Hepatocyte (in vitro differentiated cells): ENCODE measurements at regions not wholly inside any gene's neighbourhood (a gene's known extent, or its start where the extent isn't known, plus 50 kb on each side); places are given as distances from the start of the nearest gene placed in this dataset.

Experiments used
- DNase-seq: peaks from one replicate; pipeline ENCODE4 v3.0.0-alpha.2; 2016; ENCODE audit warnings: low spot score
- H2AFZ ChIP-seq: fragments of 200-600 bp; sonication (generic); 2 replicates; pipeline ENCODE4 v1.6.0; 2016; ENCODE audit warnings: antibody characterized with exemption, mild to moderate bottlenecking
- H3K27ac ChIP-seq: fragments of 200-600 bp; sonication (generic); 2 replicates; pipeline ENCODE4 v1.5.1; 2016; ENCODE audit warnings: mild to moderate bottlenecking
- H3K27me3 ChIP-seq: fragments of 200-600 bp; sonication (generic); 2 replicates; pipeline ENCODE4 v1.6.1; 2016
- H3K36me3 ChIP-seq: fragments of 200-600 bp; sonication (generic); replicated peaks from 2 replicates; pipeline ENCODE4 v1.5.1; 2016; ENCODE audit warnings: low read depth; ENCODE audit not compliant: insufficient read depth
- H3K4me1 ChIP-seq: fragments of 200-600 bp; sonication (generic); 2 replicates; pipeline ENCODE4 v1.5.1; 2016; ENCODE audit warnings: mild to moderate bottlenecking, moderate library complexity; ENCODE audit not compliant: insufficient read depth
- H3K4me2 ChIP-seq: fragments of 200-600 bp; sonication (generic); 2 replicates; pipeline ENCODE4 v1.6.0; 2016
- H3K4me3 ChIP-seq: fragments of 200-600 bp; sonication (generic); 2 replicates; pipeline ENCODE4 v1.5.1; 2016; ENCODE audit warnings: mild to moderate bottlenecking
- H3K79me2 ChIP-seq: fragments of 200-600 bp; sonication (generic); 2 replicates; pipeline ENCODE4 v1.6.0; 2017; ENCODE audit warnings: mild to moderate bottlenecking
- H3K9me2 ChIP-seq: fragments of 200-600 bp; sonication (generic); replicated peaks from 2 replicates; pipeline ENCODE4 v1.6.0; 2017; ENCODE audit warnings: mild to moderate bottlenecking; ENCODE audit not compliant: insufficient read depth
- H3K9me3 ChIP-seq: fragments of 200-600 bp; sonication (generic); 2 replicates; pipeline ENCODE4 v1.5.1; 2016; ENCODE audit warnings: low read depth, mild to moderate bottlenecking
- H4K20me1 ChIP-seq: fragments of 200-600 bp; sonication (generic); 2 replicates; pipeline ENCODE4 v1.6.0; 2016; ENCODE audit warnings: mild to moderate bottlenecking; ENCODE audit not compliant: insufficient read depth, poor library complexity, severe bottlenecking
- CTCF ChIP-seq: fragments of 200-600 bp; sonication (generic); IDR thresholded peaks from 2 replicates; pipeline ENCODE4 v1.5.1; 2016; ENCODE audit warnings: antibody characterized with exemption, mild to moderate bottlenecking; ENCODE audit not compliant: poor library complexity
- EZH2 ChIP-seq: fragments of 200-600 bp; sonication (generic); IDR thresholded peaks from 2 replicates; pipeline ENCODE4 v1.6.1; 2016; ENCODE audit warnings: antibody characterized with exemption, mild to moderate bottlenecking, borderline replicate concordance
- EZH2phosphoT487 ChIP-seq: fragments of 200-600 bp; sonication (generic); IDR thresholded peaks from one replicate; pipeline ENCODE4 v1.6.1; 2018; ENCODE audit warnings: antibody characterized with exemption, mild to moderate bottlenecking, low read depth, moderate library complexity; ENCODE audit not compliant: unreplicated experiment, severe bottlenecking
- WGBS: methylation state at CpG from one replicate; pipeline ENCODE4 v1.1.6; 2016; ENCODE audit warnings: low lambda C conversion rate; ENCODE audit errors: missing lambda C conversion rate; 5-methylcytosine and 5-hydroxymethylcytosine counted together

- no peak for TF ChIP-seq CTCF
- TF ChIP-seq EZH2, result no peak
- no peak for TF ChIP-seq EZH2phosphoT487
- no peaks in the 10 kb centered on the region for H3K79me2 ChIP-seq
- no peaks in the 10 kb centered on the region for H4K20me1 ChIP-seq
- H3K9me3 ChIP-seq, result no peaks in the 10 kb centered on the region
- WGBS, result 51% methylated on average over 5 of the region's 5 CpGs
- no peaks in the 10 kb centered on the region for H3K9me2 ChIP-seq
- no peak overlapping the region for H2AFZ ChIP-seq
- DNase-seq, result no peak
- no peak overlapping the region for H3K4me3 ChIP-seq
- H3K27ac ChIP-seq, result peak overlapping the region; percentile 35
- peak overlapping the region; percentile 52 for H3K4me2 ChIP-seq
- peaks cover 49% of the 10 kb centered on the region for H3K4me1 ChIP-seq
- no peaks in the 10 kb centered on the region for H3K27me3 ChIP-seq
- H3K36me3 ChIP-seq, result no peaks in the 10 kb centered on the region
Measured at GRCh38 chr2:15734674-15735483, 143.2 kb downstream of the DDX1 start.

GRCh38 chr2:15735484-15736326 is 144.0 kb downstream of the DDX1 start:
- H2AFZ ChIP-seq, result no peak overlapping the region
- H3K27ac ChIP-seq, result no peak overlapping the region
- no peaks in the 10 kb centered on the region for H3K27me3 ChIP-seq
- no peaks in the 10 kb centered on the region for H3K9me2 ChIP-seq
- peaks cover 43% of the 10 kb centered on the region for H3K4me1 ChIP-seq
- H3K9me3 ChIP-seq, result no peaks in the 10 kb centered on the region
- no peaks in the 10 kb centered on the region for H3K79me2 ChIP-seq
- H4K20me1 ChIP-seq, result no peaks in the 10 kb centered on the region
- 88% methylated on average over 6 of the region's 6 CpGs for WGBS
- no peak for DNase-seq
- TF ChIP-seq EZH2phosphoT487 (no peak), CTCF (no peak), EZH2 (no peak)
- H3K36me3 ChIP-seq, result no peaks in the 10 kb centered on the region
- H3K4me2 ChIP-seq, result no peak overlapping the region
- H3K4me3 ChIP-seq, result no peak overlapping the region

GRCh38 chr2:15736396-15737180 is 144.9 kb downstream of the DDX1 start:
- DNase-seq, result no peak
- H2AFZ ChIP-seq, result no peak overlapping the region
- peaks cover 38% of the 10 kb centered on the region for H3K4me1 ChIP-seq
- no peaks in the 10 kb centered on the region for H3K36me3 ChIP-seq
- H3K27me3 ChIP-seq, result no peaks in the 10 kb centered on the region
- no peak overlapping the region for H3K4me2 ChIP-seq
- H3K9me3 ChIP-seq, result no peaks in the 10 kb centered on the region
- no peaks in the 10 kb centered on the region for H4K20me1 ChIP-seq
- no peaks in the 10 kb centered on the region for H3K79me2 ChIP-seq
- H3K4me3 ChIP-seq, result no peak overlapping the region
- no peak overlapping the region for H3K27ac ChIP-seq
- 96% methylated on average over 4 of the region's 4 CpGs for WGBS
- H3K9me2 ChIP-seq, result no peaks in the 10 kb centered on the region
- no peak for TF ChIP-seq EZH2
- no peak for TF ChIP-seq CTCF
